Lung (tissue), 11 donors: ENCODE measurements at regions not wholly inside any gene's neighbourhood (a gene's known extent, or its start where the extent isn't known, plus 50 kb on each side); places are given as distances from the start of the nearest gene placed in this dataset.

ENCODE experiments used
- ATAC-seq: fragments of 200-7000 bp; cut with Tn5 transposase; one replicate; pipeline ENCODE4 v1.9.1; 2020; ENCODE audit warnings: moderate number of reproducible peaks; ENCODE audit not compliant: insufficient read depth, low FRiP score
- DNase-seq, 3 donors: peaks; one replicate each; pipeline ENCODE4 v3.0.0-alpha.2; 2013 to 2017
- H3K27ac ChIP-seq, 2 donors: one replicate each; pipeline ENCODE4 v1.5.1; 2013; ENCODE audit warnings: mild to moderate bottlenecking in 2 of 2, moderate library complexity in 2 of 2, control low read depth in 1 of 2, inconsistent platforms in 1 of 2, low read depth in 1 of 2, low read length in 1 of 2
- H3K27me3 ChIP-seq, 3 donors: one replicate each; pipeline ENCODE4 v1.5.1; 2013; ENCODE audit warnings: low read length in 2 of 3; ENCODE audit not compliant: control insufficient read depth in 3 of 3, insufficient read depth in 3 of 3
- H3K36me3 ChIP-seq, 4 donors: one replicate each; pipeline ENCODE4 v1.5.1; 2013; ENCODE audit warnings: low read length in 4 of 4, mild to moderate bottlenecking in 1 of 4, moderate library complexity in 1 of 4; ENCODE audit not compliant: control insufficient read depth in 4 of 4, insufficient read depth in 4 of 4
- H3K4me1 ChIP-seq, 5 donors: one replicate each; pipeline ENCODE4 v1.5.1; 2013; ENCODE audit warnings: low read length in 5 of 5, mild to moderate bottlenecking in 2 of 5, moderate library complexity in 1 of 5; ENCODE audit not compliant: control insufficient read depth in 5 of 5, insufficient read depth in 5 of 5
- H3K4me3 ChIP-seq: one replicate; pipeline ENCODE4 v1.5.1; 2013; ENCODE audit warnings: mild to moderate bottlenecking, control low read depth, moderate library complexity
- H3K9ac ChIP-seq, 2 donors: one replicate each; pipeline ENCODE4 v1.5.1; 2013; ENCODE audit warnings: low read length in 2 of 2, control low read depth in 1 of 2; ENCODE audit not compliant: insufficient read depth in 1 of 2
- H3K9me3 ChIP-seq, 4 donors: one replicate each; pipeline ENCODE4 v1.5.1; 2013; ENCODE audit warnings: low read length in 3 of 4, mild to moderate bottlenecking in 1 of 4, moderate library complexity in 1 of 4; ENCODE audit not compliant: control insufficient read depth in 4 of 4, insufficient read depth in 3 of 4
- CTCF ChIP-seq: IDR thresholded peaks from 2 replicates; pipeline ENCODE4 v1.5.1; 2012; ENCODE audit warnings: mild to moderate bottlenecking; ENCODE audit errors: control extremely low read depth, extremely low read depth
- WGBS, 2 donors: extraction: QIAGEN DNeasy Blood & Tissue Kit; methylation state at CpG; one replicate each; pipeline ENCODE4 v1.1.7; 2013; 5-methylcytosine and 5-hydroxymethylcytosine counted together
- donor health status: control.
- donor health status: control.
- donor health status: Bipolar disorder and iron deficiency.
- donor health status: healthy.
- donor health status: DM: yes; HTN: yes; CAD: no.

- H3K9ac ChIP-seq = no peak overlapping the region
- no peak for ATAC-seq
- H3K27ac ChIP-seq = no peak overlapping the region
- H3K9me3 ChIP-seq = no peaks in the 10 kb centered on the region
- no peaks in the 10 kb centered on the region for H3K27me3 ChIP-seq
- TF ChIP-seq CTCF = no peak
- no peak overlapping the region for H3K4me3 ChIP-seq
- H3K36me3 ChIP-seq = no peaks in the 10 kb centered on the region
- DNase-seq = peak in 2 of 3 donors; percentile 19 to 38
- peaks cover 0 to 19% (median 6%) of the 10 kb centered on the region in 5 donors for H3K4me1 ChIP-seq
- WGBS, 2 donors = 50 to 71% methylated on average over 10 of the region's 10 CpGs
These were observed 453.3 kb upstream of the SALL3 start for GRCh38 chr18:78526275-78526674.

GRCh38 chr18:78526923-78527711, 452.5 kb upstream of the SALL3 start:
- H3K9me3 ChIP-seq = no peaks in the 10 kb centered on the region
- 76 to 84% methylated on average over 19 of the region's 19 CpGs for WGBS, 2 donors
- no peak for ATAC-seq
- H3K4me3 ChIP-seq = no peak overlapping the region
- no peak overlapping the region for H3K9ac ChIP-seq
- no peaks in the 10 kb centered on the region for H3K36me3 ChIP-seq
- H3K4me1 ChIP-seq = peaks cover 0 to 19% (median 6%) of the 10 kb centered on the region in 5 donors
- no peak overlapping the region for H3K27ac ChIP-seq
- no peak for TF ChIP-seq CTCF
- no peaks in the 10 kb centered on the region for H3K27me3 ChIP-seq
- DNase-seq = peak in 1 of 3 donors; percentile 21

- Histone ChIP-seq H3K36me3 (no peaks in the 10 kb centered on the region), H3K27ac (no peak overlapping the region), H3K4me3 (no peak overlapping the region), H3K9me3 (no peaks in the 10 kb centered on the region), H3K27me3 (no peaks in the 10 kb centered on the region), H3K9ac (no peak overlapping the region), H3K4me1 (peaks cover 0 to 19% (median 6%) of the 10 kb centered on the region in 5 donors)
- 90 to 96% methylated on average over 11 of the region's 11 CpGs for WGBS, 2 donors
- ATAC-seq (no peak), DNase-seq (no peak)
- TF ChIP-seq CTCF = no peak
These were observed 451.6 kb upstream of the SALL3 start for GRCh38 chr18:78527984-78528383.
